ENCODE measurements at regions not wholly inside any gene's neighbourhood (a gene's known extent, or its start where the extent isn't known, plus 50 kb on each side); places are given as distances from the start of the nearest gene placed in this dataset.

- TF ChIP-seq, protein P1, sequence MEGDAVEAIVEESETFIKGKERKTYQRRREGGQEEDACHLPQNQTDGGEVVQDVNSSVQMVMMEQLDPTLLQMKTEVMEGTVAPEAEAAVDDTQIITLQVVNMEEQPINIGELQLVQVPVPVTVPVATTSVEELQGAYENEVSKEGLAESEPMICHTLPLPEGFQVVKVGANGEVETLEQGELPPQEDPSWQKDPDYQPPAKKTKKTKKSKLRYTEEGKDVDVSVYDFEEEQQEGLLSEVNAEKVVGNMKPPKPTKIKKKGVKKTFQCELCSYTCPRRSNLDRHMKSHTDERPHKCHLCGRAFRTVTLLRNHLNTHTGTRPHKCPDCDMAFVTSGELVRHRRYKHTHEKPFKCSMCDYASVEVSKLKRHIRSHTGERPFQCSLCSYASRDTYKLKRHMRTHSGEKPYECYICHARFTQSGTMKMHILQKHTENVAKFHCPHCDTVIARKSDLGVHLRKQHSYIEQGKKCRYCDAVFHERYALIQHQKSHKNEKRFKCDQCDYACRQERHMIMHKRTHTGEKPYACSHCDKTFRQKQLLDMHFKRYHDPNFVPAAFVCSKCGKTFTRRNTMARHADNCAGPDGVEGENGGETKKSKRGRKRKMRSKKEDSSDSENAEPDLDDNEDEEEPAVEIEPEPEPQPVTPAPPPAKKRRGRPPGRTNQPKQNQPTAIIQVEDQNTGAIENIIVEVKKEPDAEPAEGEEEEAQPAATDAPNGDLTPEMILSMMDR (IDR thresholded peaks at IDR 0.05; ENCODE audit: unreplicated experiment), result no peak
Observed at GRCh38 chr2:120430957-120431356, 85.0 kb downstream of the INHBB start.

DNA sequence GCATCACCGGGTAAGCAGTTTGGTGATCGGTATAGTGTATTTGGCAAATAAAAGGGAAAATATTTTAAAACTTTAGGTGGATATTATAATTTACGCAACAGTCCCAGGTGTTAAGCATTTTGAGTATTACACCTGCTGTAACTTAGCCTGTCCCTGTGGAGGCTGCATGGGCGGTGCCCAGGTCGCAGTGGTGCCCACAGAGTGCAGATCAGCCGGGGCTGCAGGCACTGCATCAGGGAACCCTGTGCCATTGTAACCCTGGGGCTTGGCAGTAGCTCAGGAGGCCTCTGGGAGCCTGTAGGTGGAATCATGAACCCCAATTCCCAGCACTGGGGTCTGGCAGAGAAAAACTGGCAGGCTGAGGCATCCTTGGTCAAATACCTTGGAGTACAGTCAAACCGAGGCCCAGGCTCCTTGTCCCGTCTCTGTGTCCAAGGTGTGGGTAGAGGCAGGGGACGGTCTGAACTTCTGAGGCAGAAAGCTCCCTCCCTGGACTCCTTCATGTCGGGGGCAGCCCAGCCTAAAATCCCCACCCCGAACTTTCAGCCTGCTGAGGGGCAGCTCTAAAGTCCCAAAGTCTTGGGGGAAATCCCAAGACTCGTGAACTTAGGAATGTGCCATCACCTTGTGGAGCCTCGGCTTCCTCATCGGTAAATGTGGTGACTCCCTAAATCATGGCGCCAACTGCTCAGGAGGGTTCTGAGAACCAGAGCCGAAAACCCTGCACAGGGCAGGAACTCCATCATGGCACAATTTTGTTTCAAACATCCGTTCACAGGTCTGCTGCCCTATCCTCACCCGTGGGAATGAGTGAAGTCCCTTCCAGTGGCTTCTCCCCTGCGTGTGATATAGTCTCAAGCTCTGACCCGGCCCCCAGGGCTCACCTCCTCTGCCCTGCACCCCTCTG, 85.7 kb downstream of the INHBB start:
- Mint-ChIP-seq H3K36me3 (ENCODE audit: low read depth, unreplicated experiment) (no peaks in the 10 kb centered on the region), H3K4me3 (ENCODE audit: unreplicated experiment) (no peak overlapping the region), H3K9me3 (ENCODE audit: unreplicated experiment) (no peaks in the 10 kb centered on the region), H3K27me3 (ENCODE audit: unreplicated experiment) (peaks cover 8% of the 10 kb centered on the region), H3K4me1 (ENCODE audit: unreplicated experiment) (no peaks in the 10 kb centered on the region), H3K27ac (ENCODE audit: unreplicated experiment) (no peak overlapping the region)
- DNase-seq (ENCODE audit: low spot score), result no peak
- TF ChIP-seq, protein P1 (IDR thresholded peaks at IDR 0.05; ENCODE audit: unreplicated experiment), result no peak

More at GRCh38 chr2:120430957-120431356, 85.0 kb downstream of the INHBB start:
- Mint-ChIP-seq H3K4me1 (ENCODE audit: unreplicated experiment) (no peaks in the 10 kb centered on the region), H3K27me3 (ENCODE audit: unreplicated experiment) (peaks cover 8% of the 10 kb centered on the region), H3K4me3 (ENCODE audit: unreplicated experiment) (no peak overlapping the region), H3K9me3 (ENCODE audit: unreplicated experiment) (no peaks in the 10 kb centered on the region), H3K36me3 (ENCODE audit: low read depth, unreplicated experiment) (no peaks in the 10 kb centered on the region), H3K27ac (ENCODE audit: unreplicated experiment) (no peak overlapping the region)
- DNase-seq (ENCODE audit: low spot score), result no peak

GRCh38 chr2:120432293-120432975, 86.5 kb downstream of the INHBB start:
- no peaks in the 10 kb centered on the region for H3K9me3 Mint-ChIP-seq (ENCODE audit: unreplicated experiment)
- TF ChIP-seq, protein P1 (IDR thresholded peaks at IDR 0.05; ENCODE audit: unreplicated experiment), result no peak
- peaks cover 12% of the 10 kb centered on the region for H3K27me3 Mint-ChIP-seq (ENCODE audit: unreplicated experiment)
- H3K27ac Mint-ChIP-seq (ENCODE audit: unreplicated experiment), result no peak overlapping the region
- DNase-seq (ENCODE audit: low spot score), result no peak
- no peak overlapping the region for H3K4me3 Mint-ChIP-seq (ENCODE audit: unreplicated experiment)
- no peaks in the 10 kb centered on the region for H3K4me1 Mint-ChIP-seq (ENCODE audit: unreplicated experiment)
- no peaks in the 10 kb centered on the region for H3K36me3 Mint-ChIP-seq (ENCODE audit: low read depth, unreplicated experiment)

GRCh38 chr2:120432976-120433815, 87.3 kb downstream of the INHBB start:
- TF ChIP-seq, protein P1 (IDR thresholded peaks at IDR 0.05; ENCODE audit: unreplicated experiment), result no peak
- no peaks in the 10 kb centered on the region for H3K36me3 Mint-ChIP-seq (ENCODE audit: low read depth, unreplicated experiment)
- H3K4me1 Mint-ChIP-seq (ENCODE audit: unreplicated experiment), result no peaks in the 10 kb centered on the region
- H3K4me3 Mint-ChIP-seq (ENCODE audit: unreplicated experiment), result no peak overlapping the region
- no peak overlapping the region for H3K27ac Mint-ChIP-seq (ENCODE audit: unreplicated experiment)
- DNase-seq (ENCODE audit: low spot score), result no peak
- peaks cover 16% of the 10 kb centered on the region for H3K27me3 Mint-ChIP-seq (ENCODE audit: unreplicated experiment)
- no peaks in the 10 kb centered on the region for H3K9me3 Mint-ChIP-seq (ENCODE audit: unreplicated experiment)

All from endothelial cell (in vitro differentiated cells).